C4-2B (cell line): ENCODE measurements at regions not wholly inside any gene's neighbourhood (a gene's known extent, or its start where the extent isn't known, plus 50 kb on each side); places are given as distances from the start of the nearest gene placed in this dataset.

Experiments
- CTCF ChIP-seq: fragments of 450-650 bp; conservative IDR thresholded peaks from 2 replicates; pipeline ENCODE4 v1.5.1; 2017; ENCODE audit warnings: mild to moderate bottlenecking
- ZFX ChIP-seq: fragments of 450-650 bp; IDR thresholded peaks from 2 replicates; pipeline ENCODE4 v1.6.1; 2017

DNA sequence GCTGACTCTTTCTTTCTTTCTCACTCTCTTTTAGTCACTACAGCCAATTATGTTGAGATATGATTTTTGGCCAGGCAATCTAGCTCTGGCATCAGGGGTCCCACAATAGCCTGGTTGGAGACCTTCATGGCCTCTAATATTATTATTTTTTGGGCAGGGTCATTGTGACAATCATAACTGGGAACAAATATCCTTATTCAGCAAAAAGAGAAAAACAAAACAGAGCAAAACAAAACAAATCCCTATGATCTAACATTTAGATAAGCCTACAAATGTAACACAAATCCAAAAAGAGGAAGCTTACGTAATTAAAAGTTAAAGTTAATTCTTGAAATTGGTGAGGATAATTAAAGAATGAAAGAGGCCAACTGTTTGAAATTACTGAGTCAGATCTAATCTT, 640.0 kb downstream of the TUSC7 start:
- no peak for TF ChIP-seq CTCF
- TF ChIP-seq ZFX, result no peak
